ENCODE measurements at regions not wholly inside any gene's neighbourhood (a gene's known extent, or its start where the extent isn't known, plus 50 kb on each side); places are given as distances from the start of the nearest gene placed in this dataset.

DNA sequence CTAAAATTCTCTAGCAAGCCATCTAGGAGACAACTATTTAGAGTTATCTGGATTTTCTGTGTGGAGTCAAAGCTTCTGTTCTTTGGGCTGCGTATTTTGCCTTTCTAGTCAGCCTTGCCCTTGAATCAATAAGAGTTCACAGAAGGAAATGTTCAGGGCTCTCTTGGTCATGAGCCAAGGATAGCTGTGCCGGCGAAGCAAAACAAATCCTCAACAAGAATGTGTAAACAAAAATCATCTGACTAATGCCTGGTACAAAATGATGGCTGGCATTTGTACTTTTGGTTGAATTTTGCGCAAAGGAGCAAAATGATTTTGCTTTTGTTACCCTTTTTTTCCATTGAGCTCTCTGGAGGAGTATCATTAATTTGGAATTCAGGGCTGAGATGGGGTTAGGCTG lies 171.1 kb downstream of the DACT1 start:
- H3K27me3 Mint-ChIP-seq (ENCODE audit: low read depth): no peaks in the 10 kb centered on the region
- CTCF ChIA-PET: no interaction called here

GRCh38 chr14:58809520-58809919 lies 171.8 kb downstream of the DACT1 start:
- Mint-ChIP-seq H3K27ac (no peak overlapping the region), H3K36me3 (no peaks in the 10 kb centered on the region), H3K27me3 (ENCODE audit: low read depth) (no peaks in the 10 kb centered on the region), H3K4me1 (no peaks in the 10 kb centered on the region), H3K4me3 (no peak overlapping the region), H3K9me3 (no peaks in the 10 kb centered on the region)
- CTCF ChIA-PET: no interaction called here
- DNase-seq (ENCODE audit: low spot score): no peak
- ATAC-seq: no peak
- POLR2A ChIA-PET: no interaction called here
- TF ChIP-seq, protein P1, sequence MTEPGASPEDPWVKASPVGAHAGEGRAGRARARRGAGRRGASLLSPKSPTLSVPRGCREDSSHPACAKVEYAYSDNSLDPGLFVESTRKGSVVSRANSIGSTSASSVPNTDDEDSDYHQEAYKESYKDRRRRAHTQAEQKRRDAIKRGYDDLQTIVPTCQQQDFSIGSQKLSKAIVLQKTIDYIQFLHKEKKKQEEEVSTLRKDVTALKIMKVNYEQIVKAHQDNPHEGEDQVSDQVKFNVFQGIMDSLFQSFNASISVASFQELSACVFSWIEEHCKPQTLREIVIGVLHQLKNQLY (CRISPR knock-in tag; IDR thresholded peaks at IDR 0.05): no peak
- no peak for TF ChIP-seq NFE2L1 (CRISPR knock-in tag; IDR thresholded peaks at IDR 0.05)
- TF ChIP-seq, protein P2, sequence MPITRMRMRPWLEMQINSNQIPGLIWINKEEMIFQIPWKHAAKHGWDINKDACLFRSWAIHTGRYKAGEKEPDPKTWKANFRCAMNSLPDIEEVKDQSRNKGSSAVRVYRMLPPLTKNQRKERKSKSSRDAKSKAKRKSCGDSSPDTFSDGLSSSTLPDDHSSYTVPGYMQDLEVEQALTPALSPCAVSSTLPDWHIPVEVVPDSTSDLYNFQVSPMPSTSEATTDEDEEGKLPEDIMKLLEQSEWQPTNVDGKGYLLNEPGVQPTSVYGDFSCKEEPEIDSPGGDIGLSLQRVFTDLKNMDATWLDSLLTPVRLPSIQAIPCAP (CRISPR knock-in tag; IDR thresholded peaks at IDR 0.05): no peak
- TF ChIP-seq TP53 (CRISPR knock-in tag; IDR thresholded peaks at IDR 0.05): no peak
- TF ChIP-seq ZNF281 (CRISPR knock-in tag; IDR thresholded peaks at IDR 0.05): no peak
- no peak for TF ChIP-seq ZNF232 (CRISPR knock-in tag; IDR thresholded peaks at IDR 0.05)

More for the DNA sequence above, 171.1 kb downstream of the DACT1 start:
- Mint-ChIP-seq H3K36me3 (no peaks in the 10 kb centered on the region), H3K27ac (no peak overlapping the region), H3K9me3 (no peaks in the 10 kb centered on the region), H3K4me1 (no peaks in the 10 kb centered on the region), H3K4me3 (no peak overlapping the region)
- DNase-seq (ENCODE audit: low spot score) (no peak), ATAC-seq (no peak)
- TF ChIP-seq ZSCAN18 (CRISPR knock-in tag; IDR thresholded peaks at IDR 0.05) (no peak), ZBTB43 (CRISPR knock-in tag; IDR thresholded peaks at IDR 0.05) (no peak), SOX15 (CRISPR knock-in tag; IDR thresholded peaks at IDR 0.05) (no peak), FOXJ3 (CRISPR knock-in tag; IDR thresholded peaks at IDR 0.05; ENCODE audit: borderline replicate concordance) (no peak), ZNF232 (CRISPR knock-in tag; IDR thresholded peaks at IDR 0.05) (no peak), ATF1 (CRISPR knock-in tag; IDR thresholded peaks at IDR 0.05) (no peak), NFE2L1 (CRISPR knock-in tag; IDR thresholded peaks at IDR 0.05) (no peak), RORB (CRISPR knock-in tag; IDR thresholded peaks at IDR 0.05) (no peak), NR2C2 (CRISPR knock-in tag; IDR thresholded peaks at IDR 0.05) (no peak), CREM (CRISPR knock-in tag; IDR thresholded peaks at IDR 0.05) (no peak), PRDM15 (CRISPR knock-in tag; IDR thresholded peaks at IDR 0.05) (no peak), JAZF1 (CRISPR knock-in tag; IDR thresholded peaks at IDR 0.05) (no peak)
- TF ChIP-seq, protein P3, sequence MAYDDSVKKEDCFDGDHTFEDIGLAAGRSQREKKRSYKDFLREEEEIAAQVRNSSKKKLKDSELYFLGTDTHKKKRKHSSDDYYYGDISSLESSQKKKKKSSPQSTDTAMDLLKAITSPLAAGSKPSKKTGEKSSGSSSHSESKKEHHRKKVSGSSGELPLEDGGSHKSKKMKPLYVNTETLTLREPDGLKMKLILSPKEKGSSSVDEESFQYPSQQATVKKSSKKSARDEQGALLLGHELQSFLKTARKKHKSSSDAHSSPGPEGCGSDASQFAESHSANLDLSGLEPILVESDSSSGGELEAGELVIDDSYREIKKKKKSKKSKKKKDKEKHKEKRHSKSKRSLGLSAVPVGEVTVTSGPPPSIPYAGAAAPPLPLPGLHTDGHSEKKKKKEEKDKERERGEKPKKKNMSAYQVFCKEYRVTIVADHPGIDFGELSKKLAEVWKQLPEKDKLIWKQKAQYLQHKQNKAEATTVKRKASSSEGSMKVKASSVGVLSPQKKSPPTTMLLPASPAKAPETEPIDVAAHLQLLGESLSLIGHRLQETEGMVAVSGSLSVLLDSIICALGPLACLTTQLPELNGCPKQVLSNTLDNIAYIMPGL (CRISPR knock-in tag; IDR thresholded peaks at IDR 0.05): no peak
- TF ChIP-seq, protein P4, sequence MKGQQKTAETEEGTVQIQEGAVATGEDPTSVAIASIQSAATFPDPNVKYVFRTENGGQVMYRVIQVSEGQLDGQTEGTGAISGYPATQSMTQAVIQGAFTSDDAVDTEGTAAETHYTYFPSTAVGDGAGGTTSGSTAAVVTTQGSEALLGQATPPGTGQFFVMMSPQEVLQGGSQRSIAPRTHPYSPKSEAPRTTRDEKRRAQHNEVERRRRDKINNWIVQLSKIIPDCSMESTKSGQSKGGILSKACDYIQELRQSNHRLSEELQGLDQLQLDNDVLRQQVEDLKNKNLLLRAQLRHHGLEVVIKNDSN (CRISPR knock-in tag; IDR thresholded peaks at IDR 0.05): no peak
- POLR2A ChIA-PET: interaction anchor here (0.7 kb wide), 1 partner anchor 23 kb away, joined by 3 read pairs; no protein-coding TSS in a partner anchor
